ES-I3 (cell line): ENCODE measurements at regions not wholly inside any gene's neighbourhood (a gene's known extent, or its start where the extent isn't known, plus 50 kb on each side); places are given as distances from the start of the nearest gene placed in this dataset.

ENCODE experiments used
- H3K36me3 ChIP-seq: 2 replicates; pipeline ENCODE4 v1.6.1; 2013; ENCODE audit warnings: mild to moderate bottlenecking, low read length, control low read depth, moderate library complexity; ENCODE audit not compliant: insufficient read depth
- H3K4me1 ChIP-seq: 2 replicates; pipeline ENCODE4 v1.6.1; 2013; ENCODE audit warnings: mild to moderate bottlenecking, control low read depth, low read length; ENCODE audit not compliant: insufficient read depth
- H3K9ac ChIP-seq: 2 replicates; pipeline ENCODE4 v1.6.1; 2013; ENCODE audit warnings: low read depth, mild to moderate bottlenecking, low read length, moderate library complexity
- H3K9me3 ChIP-seq: 2 replicates; pipeline ENCODE4 v1.6.1; 2013; ENCODE audit warnings: mild to moderate bottlenecking, low read length, moderate library complexity; ENCODE audit not compliant: control insufficient read depth, insufficient read depth

DNA sequence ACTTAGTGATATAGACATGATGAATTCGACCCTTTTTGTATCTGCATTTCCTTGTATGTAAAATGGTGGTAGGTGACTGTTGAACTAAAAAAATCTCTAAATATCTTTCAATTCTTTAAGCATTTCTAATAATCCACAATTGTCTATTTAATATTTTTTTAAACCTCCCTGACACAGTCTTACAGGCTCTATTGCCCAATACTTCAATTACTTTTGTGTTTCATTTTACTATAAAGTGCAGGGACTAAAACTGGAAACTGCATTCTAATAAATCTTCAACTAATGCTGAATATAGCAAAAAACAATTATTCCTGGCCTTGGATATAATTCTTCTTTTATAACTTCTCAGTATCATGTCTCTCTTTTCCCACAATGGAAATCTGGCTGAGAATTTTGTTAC is 202.7 kb upstream of the PIK3R1 start:
- H3K4me1 ChIP-seq = no peaks in the 10 kb centered on the region
- no peaks in the 10 kb centered on the region for H3K9me3 ChIP-seq
- no peak overlapping the region for H3K9ac ChIP-seq
- no peaks in the 10 kb centered on the region for H3K36me3 ChIP-seq

DNA sequence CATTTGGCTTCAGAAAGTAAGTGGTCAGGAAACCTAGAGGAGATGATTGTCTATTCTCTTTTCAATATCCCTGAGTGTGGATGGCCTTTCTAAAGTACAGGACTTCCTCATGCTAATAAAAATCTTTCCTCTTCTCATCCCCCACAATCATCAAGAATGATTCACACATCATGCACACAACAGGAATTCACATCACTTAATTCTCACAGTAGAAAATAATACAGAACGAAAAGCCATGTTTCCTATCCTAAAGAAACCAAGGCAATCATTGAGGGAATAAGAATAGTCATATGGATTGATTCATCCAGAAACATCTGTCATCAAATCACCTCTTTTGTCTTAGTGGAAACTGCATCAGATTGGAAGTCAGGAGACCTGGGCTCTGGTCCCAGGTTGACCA is 203.1 kb upstream of the PIK3R1 start:
- Histone ChIP-seq H3K36me3 (no peaks in the 10 kb centered on the region), H3K9me3 (no peaks in the 10 kb centered on the region), H3K4me1 (no peaks in the 10 kb centered on the region), H3K9ac (no peak overlapping the region)

DNA sequence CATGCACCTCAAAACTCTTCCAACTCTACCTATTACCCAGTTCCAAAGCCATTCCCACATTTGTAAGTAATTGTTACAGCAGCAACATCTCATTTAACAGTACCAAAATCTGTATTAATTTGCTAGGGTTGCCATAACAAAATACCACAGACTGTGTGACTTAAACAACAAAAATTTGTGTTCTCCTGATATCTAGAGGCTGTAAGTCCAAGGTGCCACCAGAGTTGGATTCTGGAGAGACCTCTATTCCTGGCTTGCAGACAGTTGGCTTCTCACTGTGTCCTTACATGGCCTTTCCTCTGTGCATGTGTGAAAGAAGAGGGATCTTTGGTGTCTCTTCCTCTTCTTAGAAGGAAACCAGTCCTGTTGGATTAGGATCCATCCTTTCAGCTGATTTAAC is 203.8 kb upstream of the PIK3R1 start:
- Histone ChIP-seq H3K9me3 (no peaks in the 10 kb centered on the region), H3K4me1 (no peaks in the 10 kb centered on the region), H3K9ac (no peak overlapping the region), H3K36me3 (no peaks in the 10 kb centered on the region)

DNA sequence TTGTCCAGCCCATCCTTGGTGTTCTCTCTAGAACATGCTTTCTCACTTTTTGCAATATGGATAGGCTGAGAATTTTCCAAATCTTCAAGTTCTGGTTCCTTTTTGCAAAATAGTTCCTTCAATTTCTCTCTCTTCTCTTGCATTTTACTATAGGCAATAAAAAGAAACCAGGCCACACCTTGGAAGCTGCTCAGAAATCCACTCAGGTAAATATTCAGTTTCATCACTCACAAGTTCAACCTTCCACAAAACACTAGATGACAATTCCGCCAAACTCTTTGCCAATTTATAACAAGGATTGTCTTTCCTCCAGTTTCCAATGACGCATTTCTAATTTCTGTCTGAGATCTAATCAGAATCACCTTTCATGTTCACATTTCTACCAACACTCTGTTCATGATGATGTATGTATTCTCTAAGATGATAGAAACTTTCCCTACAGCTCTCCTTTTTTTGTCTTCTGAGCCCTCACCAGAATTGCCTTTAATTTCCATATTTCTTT is 204.2 kb upstream of the PIK3R1 start:
- Histone ChIP-seq H3K9ac (no peak overlapping the region), H3K36me3 (no peaks in the 10 kb centered on the region), H3K4me1 (no peaks in the 10 kb centered on the region)

DNA sequence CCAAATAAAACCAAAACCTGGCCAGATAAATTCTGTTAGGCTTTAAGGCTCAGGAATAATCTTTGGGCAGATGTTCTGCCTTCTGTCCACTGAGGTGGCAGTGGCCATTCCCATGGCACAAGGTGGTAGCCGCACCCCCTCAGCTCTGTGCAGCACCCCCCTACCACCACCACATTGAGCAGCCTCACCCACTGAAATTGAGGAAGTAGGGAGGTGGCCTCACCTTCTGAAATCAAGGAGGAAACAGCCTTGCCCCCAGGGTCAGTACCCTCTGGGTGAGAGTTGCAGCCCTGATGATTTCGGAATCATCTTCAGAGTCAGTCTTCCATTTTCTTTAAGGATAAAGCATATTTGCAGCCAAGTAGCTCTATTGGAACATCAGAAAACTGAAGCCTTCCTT is 204.8 kb upstream of the PIK3R1 start:
- H3K36me3 ChIP-seq = no peaks in the 10 kb centered on the region
- no peak overlapping the region for H3K9ac ChIP-seq
- H3K9me3 ChIP-seq = no peaks in the 10 kb centered on the region
- H3K4me1 ChIP-seq = no peaks in the 10 kb centered on the region

More for the DNA sequence above, 204.2 kb upstream of the PIK3R1 start:
- H3K9me3 ChIP-seq = no peaks in the 10 kb centered on the region

DNA sequence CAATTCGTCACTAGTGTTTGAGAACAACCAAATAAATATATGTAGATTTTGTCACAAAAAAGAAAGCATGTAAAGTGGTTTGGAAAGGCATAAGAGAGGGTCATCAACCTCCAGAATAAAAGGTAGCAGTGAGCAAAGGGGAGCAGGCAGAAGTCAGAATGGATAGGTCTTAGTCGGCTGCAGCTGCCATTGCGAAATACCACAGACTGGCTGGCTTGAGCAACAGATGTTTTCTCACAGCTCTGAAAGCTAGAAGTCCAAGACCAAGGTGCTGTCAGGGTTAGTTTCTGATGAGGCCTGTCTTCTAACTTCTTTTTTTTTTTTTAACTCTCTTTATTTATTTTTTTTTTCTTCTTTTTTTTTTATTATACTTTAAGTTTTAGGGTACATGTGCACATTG is 208.1 kb upstream of the PIK3R1 start:
- H3K4me1 ChIP-seq = no peaks in the 10 kb centered on the region
- no peaks in the 10 kb centered on the region for H3K9me3 ChIP-seq
- H3K9ac ChIP-seq = no peak overlapping the region
- H3K36me3 ChIP-seq = no peaks in the 10 kb centered on the region

DNA sequence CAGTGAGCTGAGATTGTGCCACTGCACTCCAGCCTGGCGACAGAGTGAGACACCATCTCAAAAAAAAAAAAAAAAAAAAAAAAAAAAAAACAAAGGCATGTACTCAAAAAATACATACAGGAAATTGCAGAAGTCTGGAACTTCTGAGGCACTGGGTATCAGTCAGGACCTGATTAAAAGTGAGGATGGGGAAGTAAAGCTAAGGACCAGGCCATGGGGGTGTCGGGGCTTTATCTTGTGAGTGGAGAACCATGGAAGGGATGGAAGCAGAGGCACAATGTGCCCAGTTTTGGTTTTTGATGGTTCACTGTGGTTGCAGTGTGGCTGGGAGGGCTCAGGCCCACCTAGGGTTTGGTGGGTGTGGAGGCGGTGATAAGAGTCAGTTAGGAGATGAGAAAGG is 212.7 kb upstream of the PIK3R1 start:
- peaks cover 4% of the 10 kb centered on the region; the same call in 1 of the 2 replicates for H3K4me1 ChIP-seq
- H3K36me3 ChIP-seq = no peaks in the 10 kb centered on the region
- no peak overlapping the region for H3K9ac ChIP-seq
- H3K9me3 ChIP-seq = no peaks in the 10 kb centered on the region

DNA sequence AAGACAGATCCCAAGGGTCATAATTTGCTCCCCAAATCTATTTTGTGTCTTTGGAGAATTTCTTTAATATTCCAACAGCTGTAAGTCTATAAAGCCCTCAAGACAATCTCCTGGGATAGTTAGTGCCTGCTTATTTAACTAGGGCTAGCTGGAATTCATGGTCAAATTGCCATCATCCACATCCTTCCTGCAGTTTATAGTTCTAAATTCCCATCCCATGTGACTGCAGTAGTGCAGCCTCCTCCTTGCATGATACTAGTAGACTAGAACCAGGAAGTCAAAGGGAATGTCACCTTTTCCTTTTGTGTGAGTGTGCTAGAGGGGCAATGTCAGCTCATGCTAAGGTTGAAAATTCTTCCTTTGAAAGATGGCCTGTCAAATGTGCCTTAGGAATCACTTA is 214.8 kb upstream of the PIK3R1 start:
- Histone ChIP-seq H3K9ac (no peak overlapping the region), H3K36me3 (no peaks in the 10 kb centered on the region), H3K4me1 (peaks cover 4% of the 10 kb centered on the region; the same call in 1 of the 2 replicates), H3K9me3 (no peaks in the 10 kb centered on the region)

DNA sequence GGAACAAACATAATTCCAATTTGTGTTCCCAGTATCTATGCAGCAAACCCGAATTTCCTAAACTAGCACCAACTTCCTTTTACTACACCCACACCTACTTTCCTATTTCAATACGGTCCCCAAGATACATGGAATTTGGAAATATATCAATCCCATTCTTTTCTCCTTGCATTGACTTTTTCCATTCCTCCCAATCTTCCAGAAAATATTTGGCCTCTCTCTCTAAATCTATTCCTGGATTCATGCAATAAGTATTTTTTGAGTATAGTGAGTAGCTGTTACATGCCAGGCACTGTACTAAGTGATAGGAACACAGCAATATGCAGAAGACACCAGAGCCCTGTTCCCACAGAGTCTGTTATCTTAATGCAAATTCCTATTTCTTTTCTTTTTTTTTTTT is 216.2 kb upstream of the PIK3R1 start:
- Histone ChIP-seq H3K4me1 (peaks cover 4% of the 10 kb centered on the region; the same call in 1 of the 2 replicates), H3K9ac (no peak overlapping the region), H3K9me3 (no peaks in the 10 kb centered on the region), H3K36me3 (no peaks in the 10 kb centered on the region)

DNA sequence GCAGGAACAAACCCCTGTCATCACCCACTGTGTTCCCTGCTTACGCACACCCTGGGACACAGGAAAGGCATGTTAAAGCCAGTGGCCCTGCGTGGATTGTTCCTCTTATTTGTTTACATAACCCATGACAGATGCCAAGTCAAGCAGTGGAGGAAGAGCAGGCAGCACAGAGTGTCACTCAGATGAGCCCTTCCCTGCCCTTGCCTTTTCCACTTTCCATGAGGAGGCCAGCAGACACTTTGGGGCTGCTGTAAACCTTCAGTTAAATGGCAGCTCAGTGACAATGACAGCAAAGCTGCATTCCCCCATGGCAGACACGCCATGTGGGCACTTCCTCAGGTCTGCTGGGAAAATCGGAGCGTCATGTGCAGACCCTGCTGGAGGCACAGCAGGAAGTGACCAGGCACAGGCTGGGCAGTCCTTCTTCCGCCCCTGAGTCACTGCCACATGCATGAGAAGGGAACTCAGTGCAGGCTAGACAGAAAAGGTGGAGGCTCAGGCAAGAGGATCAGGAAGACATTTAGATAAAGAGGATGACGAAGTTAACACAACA is 216.8 kb upstream of the PIK3R1 start:
- Histone ChIP-seq H3K36me3 (no peaks in the 10 kb centered on the region), H3K4me1 (peaks cover 4% of the 10 kb centered on the region; the same call in 1 of the 2 replicates), H3K9ac (no peak overlapping the region), H3K9me3 (no peaks in the 10 kb centered on the region)

DNA sequence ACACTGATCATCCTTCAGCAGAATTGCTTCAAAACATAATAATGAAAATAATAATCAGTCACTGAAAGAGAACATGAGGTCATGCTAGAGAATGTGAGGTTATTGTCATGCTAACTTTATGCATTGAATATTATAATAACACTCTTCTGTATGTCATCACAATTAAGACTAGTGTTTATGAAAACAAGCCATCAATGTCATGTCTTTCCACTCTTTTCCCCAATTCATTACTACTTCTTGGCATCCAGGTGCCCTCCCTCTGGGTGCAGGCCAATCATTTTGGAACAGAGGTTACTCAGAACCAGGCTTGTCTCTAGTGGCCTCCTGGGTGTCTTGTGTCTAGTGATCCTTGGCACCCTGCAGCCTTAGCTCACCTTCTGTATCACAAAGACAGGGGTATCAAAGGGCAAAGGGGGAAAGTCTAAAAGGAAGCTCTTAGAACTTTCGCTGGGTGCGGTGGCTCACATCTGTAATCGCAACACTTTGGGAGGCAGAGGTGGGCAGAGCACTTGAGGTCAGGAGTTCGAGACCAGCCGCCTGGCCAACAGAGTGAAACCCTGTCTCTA is 217.6 kb upstream of the PIK3R1 start:
- no peaks in the 10 kb centered on the region for H3K36me3 ChIP-seq
- no peak overlapping the region for H3K9ac ChIP-seq
- peaks cover 4% of the 10 kb centered on the region; the same call in 1 of the 2 replicates for H3K4me1 ChIP-seq
- no peaks in the 10 kb centered on the region for H3K9me3 ChIP-seq

DNA sequence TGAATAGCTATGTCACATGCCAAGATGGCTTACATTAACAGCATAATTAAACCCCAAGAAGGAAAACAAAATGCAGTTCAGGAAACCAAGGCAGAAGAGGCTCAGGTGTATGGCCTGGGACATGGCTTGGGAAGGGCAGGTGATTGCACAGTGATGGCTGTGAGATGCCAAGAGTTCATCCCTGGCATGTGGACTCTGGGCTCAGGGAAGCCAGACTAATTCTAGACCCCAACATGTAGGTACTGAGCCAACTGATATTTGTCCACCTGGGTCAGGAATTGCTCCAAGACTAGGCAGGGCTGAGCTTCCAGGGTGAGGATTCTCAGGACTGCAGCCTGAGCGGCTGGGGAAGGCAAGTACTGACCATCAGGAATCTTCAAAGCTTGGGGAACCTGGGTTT is 218.4 kb upstream of the PIK3R1 start:
- no peaks in the 10 kb centered on the region for H3K9me3 ChIP-seq
- H3K9ac ChIP-seq = no peak overlapping the region
- peaks cover 4% of the 10 kb centered on the region; the same call in 1 of the 2 replicates for H3K4me1 ChIP-seq
- H3K36me3 ChIP-seq = no peaks in the 10 kb centered on the region

DNA sequence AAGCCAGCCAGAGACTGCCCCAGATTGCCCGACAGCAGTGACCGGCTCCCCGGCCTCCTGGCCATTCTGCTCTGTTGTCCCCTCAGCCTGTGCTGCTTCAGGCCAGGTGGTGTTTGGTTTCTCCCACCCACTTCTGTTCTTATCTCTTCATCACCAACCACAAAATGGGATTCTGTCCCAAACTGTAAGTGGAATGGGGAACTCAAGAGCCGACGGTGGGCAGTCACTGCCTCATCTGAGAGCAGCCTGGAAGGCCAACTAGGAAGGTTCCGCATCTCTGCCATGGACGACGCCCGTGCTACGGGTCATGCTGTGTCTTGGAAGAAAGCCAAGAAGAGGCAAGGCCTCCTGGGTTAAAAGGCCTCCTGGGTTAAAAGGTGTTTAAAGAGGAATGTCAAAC is 219.0 kb upstream of the PIK3R1 start:
- Histone ChIP-seq H3K36me3 (no peaks in the 10 kb centered on the region), H3K9me3 (no peaks in the 10 kb centered on the region)

DNA sequence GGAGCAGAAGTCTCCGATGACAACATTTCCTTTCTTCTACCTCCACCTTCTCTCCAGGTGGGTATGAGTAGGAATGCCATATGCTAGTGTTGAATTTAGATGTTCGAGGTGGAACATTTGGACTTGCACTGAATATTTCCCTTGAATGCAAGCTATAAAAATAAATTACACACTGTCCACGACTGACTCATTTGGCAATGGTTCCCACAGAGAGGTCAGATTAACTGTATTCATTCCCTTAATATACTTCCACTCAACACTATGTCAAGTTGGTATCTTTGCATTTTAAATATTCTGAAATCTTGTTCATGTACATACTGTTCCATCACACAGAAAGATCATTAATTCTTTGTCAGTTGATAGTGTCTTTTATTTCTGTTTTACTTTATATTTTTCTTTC is 222.6 kb upstream of the PIK3R1 start:
- Histone ChIP-seq H3K36me3 (no peaks in the 10 kb centered on the region), H3K9ac (no peak overlapping the region), H3K4me1 (no peaks in the 10 kb centered on the region; the same call in 1 of the 2 replicates), H3K9me3 (no peaks in the 10 kb centered on the region)

More for the DNA sequence above, 219.0 kb upstream of the PIK3R1 start:
- Histone ChIP-seq H3K9ac (no peak overlapping the region), H3K4me1 (peaks cover 4% of the 10 kb centered on the region; the same call in 1 of the 2 replicates)

DNA sequence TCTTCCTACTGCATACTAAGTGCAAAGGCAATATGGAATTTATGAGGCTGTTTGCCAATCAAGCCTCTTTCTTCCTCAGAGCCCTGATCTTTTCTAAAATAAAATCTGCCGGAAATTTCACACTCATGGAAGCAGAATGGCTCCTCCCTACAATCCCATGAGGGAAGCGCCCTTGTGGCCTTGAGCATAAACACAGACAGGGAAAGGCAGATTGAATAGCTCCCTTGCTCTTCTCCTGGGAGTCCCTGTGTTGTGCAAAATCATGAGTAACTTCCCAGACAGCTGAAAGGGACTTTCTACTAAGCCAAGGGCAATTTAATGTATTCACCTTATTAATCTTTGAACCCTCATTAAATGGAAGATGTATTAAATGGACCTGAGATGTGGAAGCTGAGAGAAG is 226.1 kb upstream of the PIK3R1 start:
- Histone ChIP-seq H3K9me3 (no peaks in the 10 kb centered on the region), H3K9ac (no peak overlapping the region), H3K36me3 (no peaks in the 10 kb centered on the region), H3K4me1 (peaks cover 4% of the 10 kb centered on the region)
